ENCODE measurements at regions not wholly inside any gene's neighbourhood (a gene's known extent, or its start where the extent isn't known, plus 50 kb on each side); places are given as distances from the start of the nearest gene placed in this dataset.
"Not testable (repeated sequence)": the region's sequence is repeated elsewhere in the genome, so short reads cannot be mapped to it uniquely, and the experiment has no call there.

DNA sequence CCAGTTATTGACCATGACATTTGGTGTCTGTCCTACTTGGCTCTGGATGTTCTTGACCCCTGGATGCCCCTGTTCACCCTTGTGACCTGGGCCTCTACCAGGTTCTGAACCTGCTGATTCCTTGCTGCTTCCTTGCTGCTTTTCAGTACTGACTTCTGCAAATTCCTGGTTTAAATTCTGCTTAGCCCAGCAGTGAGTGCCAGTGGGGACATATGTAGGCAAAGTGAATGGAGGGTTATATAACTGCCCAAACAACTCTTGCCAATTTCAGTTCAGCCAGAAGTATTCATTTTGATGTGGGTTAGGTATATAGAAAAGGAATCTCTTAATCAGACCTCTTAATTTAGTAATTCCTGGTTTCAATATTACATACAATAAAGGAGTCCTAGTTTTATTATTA lies 220.6 kb downstream of the TAF11L14 start:
- ATAC-seq: no peak
- TF ChIP-seq RARB (CRISPR knock-in tag; IDR thresholded peaks at IDR 0.05): no peak

DNA sequence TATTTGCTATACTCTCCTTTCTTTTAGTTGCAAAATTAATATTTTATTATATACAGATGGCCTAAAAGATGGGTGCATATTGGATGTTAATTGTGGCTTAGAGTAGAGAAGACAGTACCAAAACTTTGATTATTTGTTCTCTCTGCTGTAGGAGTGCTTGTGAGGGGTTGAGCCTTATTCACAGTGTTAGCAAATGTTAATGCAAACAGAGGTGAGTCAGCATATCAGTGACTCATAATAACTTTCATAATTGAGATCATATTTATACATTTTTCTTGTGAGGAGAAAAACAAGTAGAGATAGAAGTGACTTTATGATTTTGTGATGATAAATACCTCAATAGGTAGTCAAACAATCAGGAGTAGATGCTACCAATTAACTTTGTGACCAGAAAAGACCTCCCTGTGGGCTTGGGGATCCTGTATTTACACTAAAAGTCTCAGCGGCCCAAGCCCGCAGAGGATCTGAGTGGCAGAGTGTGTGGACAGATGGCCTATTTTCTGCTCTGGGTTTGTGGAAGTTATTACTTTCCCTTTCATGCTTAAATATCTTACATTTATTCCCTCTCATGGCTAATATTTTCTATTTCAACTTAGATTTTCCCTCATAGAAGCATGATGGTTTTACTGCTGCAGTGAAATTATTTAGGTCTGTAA lies 226.5 kb downstream of the TAF11L14 start:
- ATAC-seq: no peak

DNA sequence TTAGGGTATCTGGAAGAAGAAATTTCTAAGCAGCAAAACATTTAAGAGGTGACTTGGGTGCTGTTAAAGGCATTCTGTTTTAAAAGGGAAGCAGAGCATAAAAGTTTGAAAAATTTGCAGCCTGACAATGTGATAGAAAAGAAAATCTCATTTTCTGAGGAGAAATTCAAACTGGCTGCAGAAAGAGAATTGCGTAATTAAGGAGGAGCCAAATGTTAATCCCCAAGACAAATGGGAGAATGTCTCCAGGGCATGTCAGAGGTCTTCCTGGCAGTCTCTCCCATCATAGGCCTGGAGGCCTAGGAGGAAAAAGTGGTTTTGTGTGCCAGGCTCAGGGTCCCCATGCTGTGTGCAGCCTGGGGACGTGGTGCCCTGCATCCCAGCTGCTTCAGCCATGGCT lies 230.6 kb downstream of the TAF11L14 start:
- ATAC-seq: not testable (repeated sequence)

More for the DNA sequence above, 226.5 kb downstream of the TAF11L14 start:
- TF ChIP-seq, protein P1, sequence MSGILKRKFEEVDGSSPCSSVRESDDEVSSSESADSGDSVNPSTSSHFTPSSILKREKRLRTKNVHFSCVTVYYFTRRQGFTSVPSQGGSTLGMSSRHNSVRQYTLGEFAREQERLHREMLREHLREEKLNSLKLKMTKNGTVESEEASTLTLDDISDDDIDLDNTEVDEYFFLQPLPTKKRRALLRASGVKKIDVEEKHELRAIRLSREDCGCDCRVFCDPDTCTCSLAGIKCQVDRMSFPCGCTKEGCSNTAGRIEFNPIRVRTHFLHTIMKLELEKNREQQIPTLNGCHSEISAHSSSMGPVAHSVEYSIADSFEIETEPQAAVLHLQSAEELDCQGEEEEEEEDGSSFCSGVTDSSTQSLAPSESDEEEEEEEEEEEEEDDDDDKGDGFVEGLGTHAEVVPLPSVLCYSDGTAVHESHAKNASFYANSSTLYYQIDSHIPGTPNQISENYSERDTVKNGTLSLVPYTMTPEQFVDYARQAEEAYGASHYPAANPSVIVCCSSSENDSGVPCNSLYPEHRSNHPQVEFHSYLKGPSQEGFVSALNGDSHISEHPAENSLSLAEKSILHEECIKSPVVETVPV (CRISPR knock-in tag; IDR thresholded peaks at IDR 0.05): no peak
- no peak for TF ChIP-seq TCF4 (CRISPR knock-in tag; IDR thresholded peaks at IDR 0.05; ENCODE audit: borderline replicate concordance)
- no peak for TF ChIP-seq PPARA (CRISPR knock-in tag; IDR thresholded peaks at IDR 0.05; ENCODE audit: borderline replicate concordance)
- TF ChIP-seq ZFP3 (CRISPR knock-in tag; IDR thresholded peaks at IDR 0.05): no peak
- TF ChIP-seq TOX (CRISPR knock-in tag; IDR thresholded peaks at IDR 0.05; ENCODE audit: borderline replicate concordance): no peak
- TF ChIP-seq OSR1 (CRISPR knock-in tag; IDR thresholded peaks at IDR 0.05): no peak
- TF ChIP-seq SNAI2 (CRISPR knock-in tag; IDR thresholded peaks at IDR 0.05): no peak
- no peak for TF ChIP-seq GLIS3 (CRISPR knock-in tag; IDR thresholded peaks at IDR 0.05)
- TF ChIP-seq ZNF70 (CRISPR knock-in tag; IDR thresholded peaks at IDR 0.05): no peak
- no peak for TF ChIP-seq BACH2 (CRISPR knock-in tag; IDR thresholded peaks at IDR 0.05; ENCODE audit: borderline replicate concordance)
- no peak for TF ChIP-seq ISL1 (CRISPR knock-in tag; IDR thresholded peaks at IDR 0.05)
- TF ChIP-seq, protein P2, sequence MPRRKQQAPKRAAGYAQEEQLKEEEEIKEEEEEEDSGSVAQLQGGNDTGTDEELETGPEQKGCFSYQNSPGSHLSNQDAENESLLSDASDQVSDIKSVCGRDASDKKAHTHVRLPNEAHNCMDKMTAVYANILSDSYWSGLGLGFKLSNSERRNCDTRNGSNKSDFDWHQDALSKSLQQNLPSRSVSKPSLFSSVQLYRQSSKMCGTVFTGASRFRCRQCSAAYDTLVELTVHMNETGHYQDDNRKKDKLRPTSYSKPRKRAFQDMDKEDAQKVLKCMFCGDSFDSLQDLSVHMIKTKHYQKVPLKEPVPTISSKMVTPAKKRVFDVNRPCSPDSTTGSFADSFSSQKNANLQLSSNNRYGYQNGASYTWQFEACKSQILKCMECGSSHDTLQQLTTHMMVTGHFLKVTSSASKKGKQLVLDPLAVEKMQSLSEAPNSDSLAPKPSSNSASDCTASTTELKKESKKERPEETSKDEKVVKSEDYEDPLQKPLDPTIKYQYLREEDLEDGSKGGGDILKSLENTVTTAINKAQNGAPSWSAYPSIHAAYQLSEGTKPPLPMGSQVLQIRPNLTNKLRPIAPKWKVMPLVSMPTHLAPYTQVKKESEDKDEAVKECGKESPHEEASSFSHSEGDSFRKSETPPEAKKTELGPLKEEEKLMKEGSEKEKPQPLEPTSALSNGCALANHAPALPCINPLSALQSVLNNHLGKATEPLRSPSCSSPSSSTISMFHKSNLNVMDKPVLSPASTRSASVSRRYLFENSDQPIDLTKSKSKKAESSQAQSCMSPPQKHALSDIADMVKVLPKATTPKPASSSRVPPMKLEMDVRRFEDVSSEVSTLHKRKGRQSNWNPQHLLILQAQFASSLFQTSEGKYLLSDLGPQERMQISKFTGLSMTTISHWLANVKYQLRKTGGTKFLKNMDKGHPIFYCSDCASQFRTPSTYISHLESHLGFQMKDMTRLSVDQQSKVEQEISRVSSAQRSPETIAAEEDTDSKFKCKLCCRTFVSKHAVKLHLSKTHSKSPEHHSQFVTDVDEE (CRISPR knock-in tag; IDR thresholded peaks at IDR 0.05): no peak
- TF ChIP-seq RARB (CRISPR knock-in tag; IDR thresholded peaks at IDR 0.05): no peak
- TF ChIP-seq ZNF8 (CRISPR knock-in tag; IDR thresholded peaks at IDR 0.05): no peak
- TF ChIP-seq, protein P3, sequence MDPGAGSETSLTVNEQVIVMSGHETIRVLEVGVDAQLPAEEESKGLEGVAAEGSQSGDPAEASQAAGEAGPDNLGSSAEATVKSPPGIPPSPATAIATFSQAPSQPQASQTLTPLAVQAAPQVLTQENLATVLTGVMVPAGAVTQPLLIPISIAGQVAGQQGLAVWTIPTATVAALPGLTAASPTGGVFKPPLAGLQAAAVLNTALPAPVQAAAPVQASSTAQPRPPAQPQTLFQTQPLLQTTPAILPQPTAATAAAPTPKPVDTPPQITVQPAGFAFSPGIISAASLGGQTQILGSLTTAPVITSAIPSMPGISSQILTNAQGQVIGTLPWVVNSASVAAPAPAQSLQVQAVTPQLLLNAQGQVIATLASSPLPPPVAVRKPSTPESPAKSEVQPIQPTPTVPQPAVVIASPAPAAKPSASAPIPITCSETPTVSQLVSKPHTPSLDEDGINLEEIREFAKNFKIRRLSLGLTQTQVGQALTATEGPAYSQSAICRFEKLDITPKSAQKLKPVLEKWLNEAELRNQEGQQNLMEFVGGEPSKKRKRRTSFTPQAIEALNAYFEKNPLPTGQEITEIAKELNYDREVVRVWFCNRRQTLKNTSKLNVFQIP (CRISPR knock-in tag; IDR thresholded peaks at IDR 0.05; ENCODE audit: borderline replicate concordance, low read depth): no peak
- TF ChIP-seq, protein P4, sequence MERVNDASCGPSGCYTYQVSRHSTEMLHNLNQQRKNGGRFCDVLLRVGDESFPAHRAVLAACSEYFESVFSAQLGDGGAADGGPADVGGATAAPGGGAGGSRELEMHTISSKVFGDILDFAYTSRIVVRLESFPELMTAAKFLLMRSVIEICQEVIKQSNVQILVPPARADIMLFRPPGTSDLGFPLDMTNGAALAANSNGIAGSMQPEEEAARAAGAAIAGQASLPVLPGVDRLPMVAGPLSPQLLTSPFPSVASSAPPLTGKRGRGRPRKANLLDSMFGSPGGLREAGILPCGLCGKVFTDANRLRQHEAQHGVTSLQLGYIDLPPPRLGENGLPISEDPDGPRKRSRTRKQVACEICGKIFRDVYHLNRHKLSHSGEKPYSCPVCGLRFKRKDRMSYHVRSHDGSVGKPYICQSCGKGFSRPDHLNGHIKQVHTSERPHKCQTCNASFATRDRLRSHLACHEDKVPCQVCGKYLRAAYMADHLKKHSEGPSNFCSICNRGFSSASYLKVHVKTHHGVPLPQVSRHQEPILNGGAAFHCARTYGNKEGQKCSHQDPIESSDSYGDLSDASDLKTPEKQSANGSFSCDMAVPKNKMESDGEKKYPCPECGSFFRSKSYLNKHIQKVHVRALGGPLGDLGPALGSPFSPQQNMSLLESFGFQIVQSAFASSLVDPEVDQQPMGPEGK (CRISPR knock-in tag; IDR thresholded peaks at IDR 0.05; ENCODE audit: borderline replicate concordance): no peak
- TF ChIP-seq ARNTL (CRISPR knock-in tag; IDR thresholded peaks at IDR 0.05; ENCODE audit: borderline replicate concordance, low read depth): no peak

DNA sequence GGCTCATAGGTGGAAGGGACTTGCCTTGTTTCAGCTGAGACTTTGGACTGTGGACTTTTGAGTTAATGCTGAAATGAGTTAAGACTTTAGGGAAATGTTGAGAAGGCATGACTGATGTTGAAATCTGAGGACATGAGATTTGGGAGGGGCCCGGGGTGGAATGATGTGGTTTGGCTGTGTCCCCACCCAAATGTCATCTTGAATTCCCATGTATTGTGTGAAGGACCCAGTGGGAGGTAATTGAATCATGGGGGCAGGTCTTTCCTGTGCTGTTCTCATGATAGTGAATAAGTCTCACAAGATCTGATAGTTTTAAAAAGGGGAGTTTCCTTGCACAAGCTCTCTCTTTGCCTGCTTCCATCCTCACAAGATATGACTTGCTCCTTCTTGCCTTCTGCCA lies 231.7 kb downstream of the TAF11L14 start:
- ATAC-seq: not testable (repeated sequence)

DNA sequence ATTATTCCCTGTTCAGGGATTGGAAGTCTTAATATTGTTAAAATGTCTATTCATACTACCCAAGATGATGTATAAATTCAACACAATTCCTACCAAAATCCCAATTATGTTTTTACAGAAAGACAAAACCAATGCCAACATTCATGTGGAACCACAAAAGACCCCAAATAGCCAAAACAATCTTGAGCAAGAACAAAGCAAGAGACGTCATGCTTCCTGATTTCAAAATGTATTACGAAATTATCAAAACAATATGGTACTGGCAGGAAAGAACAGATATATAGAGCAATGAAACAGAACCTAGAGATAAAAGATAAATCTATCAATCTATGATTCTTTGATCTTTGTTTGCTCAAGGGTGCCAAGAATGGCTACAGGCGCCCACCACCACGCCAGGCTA lies 237.9 kb downstream of the TAF11L14 start:
- no peak for ATAC-seq
- TF ChIP-seq SNAI2 (CRISPR knock-in tag; IDR thresholded peaks at IDR 0.05) (no peak), BACH2 (CRISPR knock-in tag; IDR thresholded peaks at IDR 0.05; ENCODE audit: borderline replicate concordance) (no peak), TCF4 (CRISPR knock-in tag; IDR thresholded peaks at IDR 0.05; ENCODE audit: borderline replicate concordance) (no peak), PPARA (CRISPR knock-in tag; IDR thresholded peaks at IDR 0.05; ENCODE audit: borderline replicate concordance) (no peak), ZFP30 (CRISPR knock-in tag; IDR thresholded peaks at IDR 0.05) (no peak), ARNTL (CRISPR knock-in tag; IDR thresholded peaks at IDR 0.05; ENCODE audit: borderline replicate concordance, low read depth) (no peak), ZNF70 (CRISPR knock-in tag; IDR thresholded peaks at IDR 0.05) (no peak), ZFP3 (CRISPR knock-in tag; IDR thresholded peaks at IDR 0.05) (no peak), TOX (CRISPR knock-in tag; IDR thresholded peaks at IDR 0.05; ENCODE audit: borderline replicate concordance) (no peak), ZNF8 (CRISPR knock-in tag; IDR thresholded peaks at IDR 0.05) (no peak)
- TF ChIP-seq, protein P2 (CRISPR knock-in tag; IDR thresholded peaks at IDR 0.05): no peak
- TF ChIP-seq, protein P1 (CRISPR knock-in tag; IDR thresholded peaks at IDR 0.05): no peak
- TF ChIP-seq, protein P3 (CRISPR knock-in tag; IDR thresholded peaks at IDR 0.05; ENCODE audit: borderline replicate concordance, low read depth): no peak
